ENCODE measurements at regions not wholly inside any gene's neighbourhood (a gene's known extent, or its start where the extent isn't known, plus 50 kb on each side); places are given as distances from the start of the nearest gene placed in this dataset.

DNA sequence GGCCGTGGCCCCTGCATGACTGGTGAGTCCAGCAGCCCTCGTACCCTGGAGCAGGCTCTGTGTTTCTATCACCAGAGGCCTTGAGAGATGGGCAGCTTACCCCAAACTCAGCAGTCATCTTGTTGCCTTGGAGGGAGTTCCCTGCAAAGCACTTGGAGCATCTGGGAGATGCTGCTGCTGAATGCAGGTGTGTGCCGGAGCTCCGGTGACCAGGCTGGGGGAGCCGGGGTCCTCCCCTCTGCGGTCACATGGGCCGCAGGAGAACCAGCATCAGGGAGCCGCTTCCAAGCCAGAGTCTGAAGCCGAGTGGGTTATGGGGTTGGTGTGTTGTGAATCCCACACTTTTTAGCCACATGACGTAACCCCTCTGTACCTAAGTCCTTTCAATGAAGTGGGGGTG is 82.8 kb downstream of the TEX29 start:
- TF ChIP-seq, protein P1, sequence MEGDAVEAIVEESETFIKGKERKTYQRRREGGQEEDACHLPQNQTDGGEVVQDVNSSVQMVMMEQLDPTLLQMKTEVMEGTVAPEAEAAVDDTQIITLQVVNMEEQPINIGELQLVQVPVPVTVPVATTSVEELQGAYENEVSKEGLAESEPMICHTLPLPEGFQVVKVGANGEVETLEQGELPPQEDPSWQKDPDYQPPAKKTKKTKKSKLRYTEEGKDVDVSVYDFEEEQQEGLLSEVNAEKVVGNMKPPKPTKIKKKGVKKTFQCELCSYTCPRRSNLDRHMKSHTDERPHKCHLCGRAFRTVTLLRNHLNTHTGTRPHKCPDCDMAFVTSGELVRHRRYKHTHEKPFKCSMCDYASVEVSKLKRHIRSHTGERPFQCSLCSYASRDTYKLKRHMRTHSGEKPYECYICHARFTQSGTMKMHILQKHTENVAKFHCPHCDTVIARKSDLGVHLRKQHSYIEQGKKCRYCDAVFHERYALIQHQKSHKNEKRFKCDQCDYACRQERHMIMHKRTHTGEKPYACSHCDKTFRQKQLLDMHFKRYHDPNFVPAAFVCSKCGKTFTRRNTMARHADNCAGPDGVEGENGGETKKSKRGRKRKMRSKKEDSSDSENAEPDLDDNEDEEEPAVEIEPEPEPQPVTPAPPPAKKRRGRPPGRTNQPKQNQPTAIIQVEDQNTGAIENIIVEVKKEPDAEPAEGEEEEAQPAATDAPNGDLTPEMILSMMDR (IDR thresholded peaks at IDR 0.05 in 4 of 5, conservative IDR thresholded peaks at IDR 0.05 in 1 of 5) = no peak
- TF ChIP-seq POLR2A (IDR thresholded peaks at IDR 0.05) = no peak
